ENCODE measurements at regions not wholly inside any gene's neighbourhood (a gene's known extent, or its start where the extent isn't known, plus 50 kb on each side); places are given as distances from the start of the nearest gene placed in this dataset.

GRCh38 chr13:106802917-106803316, 235.0 kb upstream of the ARGLU1 start:
- no peak overlapping the region for H3K4me3 ChIP-seq (replicated peaks; ENCODE audit: low read depth, low read length)
- DNase-seq (ENCODE audit: extremely low read depth, low read depth): no peak
- no peak for TF ChIP-seq CTCF (IDR thresholded peaks at IDR 0.05; ENCODE audit: low read depth, low read length, missing control alignments)

- H3K4me3 ChIP-seq (replicated peaks; ENCODE audit: low read depth, low read length): no peak overlapping the region
- TF ChIP-seq CTCF (IDR thresholded peaks at IDR 0.05; ENCODE audit: low read depth, low read length, missing control alignments): no peak
- no peak for DNase-seq (ENCODE audit: extremely low read depth, low read depth)
Measured at GRCh38 chr13:106799781-106800335, 231.9 kb upstream of the ARGLU1 start.

DNA sequence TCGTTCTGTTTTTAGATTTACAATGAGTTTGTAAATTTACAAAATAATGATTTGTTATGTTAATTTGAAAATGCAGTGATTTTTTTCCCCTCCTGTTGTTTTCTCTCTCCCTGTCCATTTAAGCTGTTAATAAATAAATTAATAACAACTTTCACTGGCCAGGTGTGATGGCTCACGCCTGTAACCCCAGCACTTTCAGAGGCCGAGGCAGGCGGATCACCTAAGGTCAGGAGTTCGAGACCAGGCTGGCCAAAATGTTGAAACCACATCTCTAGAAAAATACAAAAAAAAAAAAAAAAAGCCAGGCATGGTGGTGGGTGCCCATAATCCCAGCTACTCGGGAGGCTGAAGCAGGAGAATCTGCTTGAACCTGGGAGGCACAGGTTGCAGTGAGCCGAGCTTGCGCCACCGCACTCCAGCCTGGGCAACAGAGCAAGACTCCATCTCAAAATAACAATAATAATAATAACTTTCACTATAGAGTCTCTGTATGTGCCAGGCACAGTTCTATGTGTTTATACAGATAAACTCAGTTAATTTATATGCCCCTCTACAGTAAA, 229.2 kb upstream of the ARGLU1 start:
- TF ChIP-seq CTCF (IDR thresholded peaks at IDR 0.05; ENCODE audit: low read depth, low read length, missing control alignments): no peak

DNA sequence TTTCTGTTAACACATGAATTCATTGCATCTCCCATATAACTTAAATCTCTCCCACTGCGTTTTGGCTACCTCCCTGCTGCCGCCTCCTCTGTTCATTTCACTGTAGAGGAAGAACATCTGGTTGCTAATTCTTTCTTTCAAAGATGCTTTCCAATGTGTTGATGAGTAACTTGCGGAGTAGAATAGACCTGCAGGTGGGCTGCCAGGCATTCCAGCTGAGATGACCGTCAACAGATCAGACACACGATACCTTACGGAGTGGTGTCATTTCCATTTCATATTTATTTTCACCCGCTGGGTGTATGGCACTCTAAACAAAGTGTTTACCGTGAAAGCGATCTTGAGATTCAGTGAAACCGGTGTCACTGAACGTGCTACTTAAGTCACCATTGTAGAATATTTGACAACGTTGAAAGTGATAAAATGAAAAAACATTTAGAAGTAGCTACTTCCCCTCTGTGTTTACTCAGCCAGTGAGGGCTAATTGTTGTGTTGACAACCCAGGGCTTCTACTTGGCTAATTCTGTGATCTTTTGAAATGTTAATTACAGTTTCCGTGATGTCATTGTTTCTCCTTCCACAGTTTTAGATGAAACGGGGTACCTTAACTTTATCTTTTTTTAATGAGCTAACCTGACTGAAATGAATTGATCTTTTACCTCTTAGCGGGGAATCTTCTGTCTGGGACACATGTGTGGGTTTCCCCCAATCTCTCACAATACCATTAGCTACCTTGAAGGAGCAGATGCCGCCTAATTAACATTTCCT, 228.5 kb upstream of the ARGLU1 start:
- no peak overlapping the region for H3K4me3 ChIP-seq (replicated peaks; ENCODE audit: low read depth, low read length)
- DNase-seq (ENCODE audit: extremely low read depth, low read depth): no peak
- no peak for TF ChIP-seq CTCF (IDR thresholded peaks at IDR 0.05; ENCODE audit: low read depth, low read length, missing control alignments)

More for the DNA sequence above, 229.2 kb upstream of the ARGLU1 start:
- DNase-seq (ENCODE audit: extremely low read depth, low read depth): no peak
- no peak overlapping the region for H3K4me3 ChIP-seq (replicated peaks; ENCODE audit: low read depth, low read length)

- no peak for TF ChIP-seq CTCF (IDR thresholded peaks at IDR 0.05; ENCODE audit: low read depth, low read length, missing control alignments)
- no peak for DNase-seq (ENCODE audit: extremely low read depth, low read depth)
- no peak overlapping the region for H3K4me3 ChIP-seq (replicated peaks; ENCODE audit: low read depth, low read length)
Measured at GRCh38 chr13:106795847-106796246, 227.9 kb upstream of the ARGLU1 start.

GRCh38 chr13:106794117-106794516, 226.2 kb upstream of the ARGLU1 start:
- H3K4me3 ChIP-seq (replicated peaks; ENCODE audit: low read depth, low read length): no peak overlapping the region
- no peak for DNase-seq (ENCODE audit: extremely low read depth, low read depth)
- TF ChIP-seq CTCF (IDR thresholded peaks at IDR 0.05; ENCODE audit: low read depth, low read length, missing control alignments): no peak
